Type B pancreatic cell (in vitro differentiated cells): ENCODE measurements at regions not wholly inside any gene's neighbourhood (a gene's known extent, or its start where the extent isn't known, plus 50 kb on each side); places are given as distances from the start of the nearest gene placed in this dataset.

Experiments
- DNase-seq: peaks from one replicate; pipeline ENCODE4 v3.0.0; 2021; ENCODE audit warnings: mixed read lengths; ENCODE audit not compliant: unreplicated experiment; ENCODE audit errors: extremely low spot score
- H3K27ac Mint-ChIP-seq: 2 replicates; pipeline ENCODE4 v1.8.0; 2021; ENCODE audit warnings: mild to moderate bottlenecking, mixed read lengths
- H3K27me3 Mint-ChIP-seq: 2 replicates; pipeline ENCODE4 v1.8.0; 2021; ENCODE audit warnings: mixed read lengths
- H3K36me3 Mint-ChIP-seq: 2 replicates; pipeline ENCODE4 v1.8.0; 2021; ENCODE audit warnings: mixed read lengths
- H3K4me1 Mint-ChIP-seq: one replicate; pipeline ENCODE4 v1.8.0; 2021; ENCODE audit warnings: mixed read lengths; ENCODE audit not compliant: unreplicated experiment
- H3K4me3 Mint-ChIP-seq: 2 replicates; pipeline ENCODE4 v1.8.0; 2021; ENCODE audit warnings: mild to moderate bottlenecking, mixed read lengths
- H3K9me3 Mint-ChIP-seq: 2 replicates; pipeline ENCODE4 v1.8.0; 2021; ENCODE audit warnings: mixed read lengths
- TF ChIP-seq, protein P1 (sequence below): fragments of 200-600 bp; sonication (generic); conservative IDR thresholded peaks from 2 replicates; pipeline ENCODE4 v1.5.0; 2021; ENCODE audit warnings: antibody characterized with exemption, mild to moderate bottlenecking

DNA sequence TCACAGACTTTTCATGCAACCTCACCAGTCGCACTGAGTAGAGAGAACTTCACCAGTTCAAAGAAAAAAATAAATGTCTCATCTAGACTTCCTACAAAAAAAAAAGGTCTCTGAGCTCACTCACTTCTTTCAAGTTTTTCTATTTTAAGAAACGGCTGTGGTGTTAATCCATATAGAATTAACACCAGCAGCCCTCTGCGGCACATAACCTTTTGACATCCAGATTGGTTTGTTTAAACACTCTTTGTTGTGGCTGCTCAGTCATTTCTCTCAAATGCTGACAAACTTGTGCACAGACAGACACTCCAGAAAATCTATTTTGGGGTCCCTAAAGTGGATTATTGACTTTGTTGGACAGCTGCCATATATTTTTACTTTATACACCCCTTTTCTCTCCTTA, 874.9 kb downstream of the EFNB2 start:
- no peaks in the 10 kb centered on the region for H3K36me3 Mint-ChIP-seq
- H3K27ac Mint-ChIP-seq: no peak overlapping the region
- no peak for DNase-seq
- no peak overlapping the region for H3K4me3 Mint-ChIP-seq
- H3K9me3 Mint-ChIP-seq: no peaks in the 10 kb centered on the region
- peaks cover 19% of the 10 kb centered on the region for H3K27me3 Mint-ChIP-seq
- peaks cover 32% of the 10 kb centered on the region for H3K4me1 Mint-ChIP-seq
- TF ChIP-seq, protein P1, sequence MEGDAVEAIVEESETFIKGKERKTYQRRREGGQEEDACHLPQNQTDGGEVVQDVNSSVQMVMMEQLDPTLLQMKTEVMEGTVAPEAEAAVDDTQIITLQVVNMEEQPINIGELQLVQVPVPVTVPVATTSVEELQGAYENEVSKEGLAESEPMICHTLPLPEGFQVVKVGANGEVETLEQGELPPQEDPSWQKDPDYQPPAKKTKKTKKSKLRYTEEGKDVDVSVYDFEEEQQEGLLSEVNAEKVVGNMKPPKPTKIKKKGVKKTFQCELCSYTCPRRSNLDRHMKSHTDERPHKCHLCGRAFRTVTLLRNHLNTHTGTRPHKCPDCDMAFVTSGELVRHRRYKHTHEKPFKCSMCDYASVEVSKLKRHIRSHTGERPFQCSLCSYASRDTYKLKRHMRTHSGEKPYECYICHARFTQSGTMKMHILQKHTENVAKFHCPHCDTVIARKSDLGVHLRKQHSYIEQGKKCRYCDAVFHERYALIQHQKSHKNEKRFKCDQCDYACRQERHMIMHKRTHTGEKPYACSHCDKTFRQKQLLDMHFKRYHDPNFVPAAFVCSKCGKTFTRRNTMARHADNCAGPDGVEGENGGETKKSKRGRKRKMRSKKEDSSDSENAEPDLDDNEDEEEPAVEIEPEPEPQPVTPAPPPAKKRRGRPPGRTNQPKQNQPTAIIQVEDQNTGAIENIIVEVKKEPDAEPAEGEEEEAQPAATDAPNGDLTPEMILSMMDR: no peak

DNA sequence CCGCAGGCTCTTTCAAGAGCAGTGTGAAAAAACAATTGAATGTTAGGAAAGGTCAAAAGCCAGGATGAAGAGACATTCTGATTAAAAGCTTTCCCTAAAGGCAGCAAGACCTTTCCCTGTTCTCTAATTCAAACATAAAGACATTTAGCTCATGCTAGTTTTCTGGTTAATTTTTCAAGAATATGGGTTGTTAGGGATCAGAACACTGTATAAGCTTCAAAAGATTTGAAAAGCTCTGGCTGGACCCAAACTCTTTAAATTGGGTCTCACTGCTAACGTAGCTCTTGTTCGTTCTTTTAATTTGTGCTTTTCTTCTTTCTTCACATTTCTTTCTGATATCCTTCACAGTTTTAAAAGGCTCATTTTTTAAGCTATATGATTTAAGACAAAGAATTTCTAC, 877.0 kb downstream of the EFNB2 start:
- Mint-ChIP-seq H3K36me3 (no peaks in the 10 kb centered on the region), H3K9me3 (no peaks in the 10 kb centered on the region), H3K4me1 (peaks cover 32% of the 10 kb centered on the region), H3K27ac (no peak overlapping the region), H3K27me3 (peaks cover 24% of the 10 kb centered on the region), H3K4me3 (no peak overlapping the region)
- TF ChIP-seq, protein P1: no peak
- no peak for DNase-seq

DNA sequence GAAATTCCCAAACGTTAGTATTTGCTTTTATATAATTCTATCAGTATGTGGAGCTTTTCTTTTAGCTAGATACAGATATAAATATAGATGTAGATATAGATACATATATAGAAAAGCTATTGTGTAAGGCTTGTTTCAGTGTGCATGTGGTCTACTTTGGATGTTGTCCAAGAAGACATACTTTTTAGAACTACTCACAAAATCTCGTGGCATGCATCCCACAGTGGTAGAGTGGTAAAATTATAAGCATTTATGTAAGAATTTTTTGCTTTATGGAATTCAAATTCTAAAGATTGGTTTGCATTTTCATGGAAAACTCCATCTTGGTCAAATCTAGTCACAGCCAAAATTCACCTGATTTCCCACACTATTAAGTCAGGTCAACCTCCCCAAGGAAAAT, 880.4 kb downstream of the EFNB2 start:
- TF ChIP-seq, protein P1: no peak
- Mint-ChIP-seq H3K4me1 (peaks cover 20% of the 10 kb centered on the region), H3K9me3 (no peaks in the 10 kb centered on the region), H3K4me3 (no peak overlapping the region), H3K27ac (no peak overlapping the region), H3K36me3 (no peaks in the 10 kb centered on the region), H3K27me3 (peaks cover 22% of the 10 kb centered on the region)
- no peak for DNase-seq

DNA sequence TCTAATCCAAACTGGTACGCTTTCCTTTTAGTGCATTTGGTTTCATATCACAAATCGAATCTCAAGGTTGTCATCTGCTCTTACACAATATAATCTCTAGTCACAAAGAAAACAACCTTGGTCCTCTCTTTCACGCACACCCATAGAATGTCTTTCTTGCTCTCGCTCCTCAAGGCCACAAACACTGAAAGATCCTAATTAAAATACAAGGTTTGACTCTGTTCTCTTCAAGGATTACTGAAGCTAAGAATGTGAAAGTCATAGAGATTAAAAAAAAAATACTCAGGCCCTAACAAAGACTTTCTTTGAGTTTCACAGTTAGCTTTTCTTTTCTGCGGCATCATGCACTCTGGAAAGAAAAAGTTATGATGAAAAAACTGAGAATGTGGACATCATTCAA, 891.5 kb downstream of the EFNB2 start:
- TF ChIP-seq, protein P1: no peak
- Mint-ChIP-seq H3K4me3 (no peak overlapping the region), H3K9me3 (peaks cover 6% of the 10 kb centered on the region), H3K36me3 (no peaks in the 10 kb centered on the region), H3K4me1 (no peaks in the 10 kb centered on the region), H3K27me3 (no peaks in the 10 kb centered on the region), H3K27ac (no peak overlapping the region)
- no peak for DNase-seq

DNA sequence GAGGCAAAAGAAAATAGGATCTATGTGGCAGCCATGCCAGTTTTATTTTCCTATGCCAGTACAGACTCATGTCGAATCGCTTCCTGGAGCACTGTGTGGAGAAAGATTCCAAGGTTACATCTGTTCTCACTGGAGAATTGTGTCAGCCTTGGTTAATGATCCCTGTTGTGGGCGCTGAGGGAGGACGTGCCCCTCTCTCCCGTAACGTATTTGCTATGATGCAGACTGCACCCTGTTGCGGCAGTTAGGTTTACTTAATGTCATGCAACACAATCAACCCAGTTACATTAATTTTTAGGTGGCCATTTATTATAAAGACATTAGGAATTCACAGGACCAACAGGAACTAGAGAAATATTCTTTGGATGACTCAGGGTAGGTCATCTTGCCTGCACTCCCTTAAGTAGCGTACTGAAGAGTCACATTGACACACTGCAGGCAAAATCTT, 892.9 kb downstream of the EFNB2 start:
- Mint-ChIP-seq H3K4me1 (no peaks in the 10 kb centered on the region), H3K27me3 (no peaks in the 10 kb centered on the region), H3K4me3 (no peak overlapping the region), H3K9me3 (no peaks in the 10 kb centered on the region), H3K36me3 (no peaks in the 10 kb centered on the region), H3K27ac (no peak overlapping the region)
- TF ChIP-seq, protein P1: no peak
- no peak for DNase-seq

DNA sequence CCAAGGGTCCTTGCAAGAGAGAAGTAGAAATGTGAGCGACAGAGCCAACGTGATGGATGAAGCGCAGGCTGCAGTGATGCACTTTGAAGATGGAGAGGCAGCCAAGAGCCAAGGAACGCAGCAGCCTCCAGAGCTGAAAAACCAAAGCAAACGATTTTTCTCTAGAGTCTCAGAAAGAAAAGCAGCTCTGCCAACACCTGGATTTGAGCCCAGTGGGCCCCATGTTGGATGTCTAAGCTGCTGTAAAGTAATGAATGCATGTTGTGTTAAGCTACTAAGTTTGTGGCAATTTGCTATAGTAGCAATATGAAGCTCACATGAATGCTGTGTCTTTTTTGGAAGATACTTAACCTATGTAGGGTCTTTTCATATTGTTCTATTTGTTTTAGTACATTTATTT, 894.3 kb downstream of the EFNB2 start:
- TF ChIP-seq, protein P1: no peak
- H3K4me3 Mint-ChIP-seq: no peak overlapping the region
- no peaks in the 10 kb centered on the region for H3K36me3 Mint-ChIP-seq
- DNase-seq: no peak
- H3K27ac Mint-ChIP-seq: no peak overlapping the region
- H3K27me3 Mint-ChIP-seq: no peaks in the 10 kb centered on the region
- H3K9me3 Mint-ChIP-seq: no peaks in the 10 kb centered on the region
- H3K4me1 Mint-ChIP-seq: no peaks in the 10 kb centered on the region
